Osteocyte (in vitro differentiated cells): ENCODE measurements at regions not wholly inside any gene's neighbourhood (a gene's known extent, or its start where the extent isn't known, plus 50 kb on each side); places are given as distances from the start of the nearest gene placed in this dataset.
A peak's percentile ranks its signal among the peaks of the same experiment; 100 is the strongest.

Experiments
- DNase-seq: peaks from one replicate; pipeline ENCODE4 v3.0.0; 2021; ENCODE audit warnings: mixed read lengths; ENCODE audit not compliant: unreplicated experiment; ENCODE audit errors: extremely low spot score
- H3K27ac Mint-ChIP-seq: one replicate; pipeline ENCODE4 v1.8.0; 2021; ENCODE audit warnings: mild to moderate bottlenecking, mixed read lengths; ENCODE audit not compliant: unreplicated experiment
- H3K27me3 Mint-ChIP-seq: one replicate; pipeline ENCODE4 v1.8.0; 2021; ENCODE audit warnings: mixed read lengths; ENCODE audit not compliant: unreplicated experiment
- H3K36me3 Mint-ChIP-seq: one replicate; pipeline ENCODE4 v1.8.0; 2021; ENCODE audit warnings: mixed read lengths; ENCODE audit not compliant: unreplicated experiment
- H3K4me1 Mint-ChIP-seq: one replicate; pipeline ENCODE4 v1.8.0; 2021; ENCODE audit warnings: mixed read lengths; ENCODE audit not compliant: unreplicated experiment
- H3K4me3 Mint-ChIP-seq: one replicate; pipeline ENCODE4 v1.8.0; 2021; ENCODE audit warnings: mild to moderate bottlenecking, moderate library complexity, mixed read lengths; ENCODE audit not compliant: unreplicated experiment
- H3K9me3 Mint-ChIP-seq: one replicate; pipeline ENCODE4 v1.8.0; 2021; ENCODE audit warnings: mixed read lengths; ENCODE audit not compliant: unreplicated experiment
- TF ChIP-seq, protein P1 (sequence below): fragments of 200-600 bp; sonication (generic); IDR thresholded peaks from 2 replicates; pipeline ENCODE4 v1.5.0; 2021; ENCODE audit warnings: antibody characterized with exemption, mild to moderate bottlenecking, moderate library complexity

DNA sequence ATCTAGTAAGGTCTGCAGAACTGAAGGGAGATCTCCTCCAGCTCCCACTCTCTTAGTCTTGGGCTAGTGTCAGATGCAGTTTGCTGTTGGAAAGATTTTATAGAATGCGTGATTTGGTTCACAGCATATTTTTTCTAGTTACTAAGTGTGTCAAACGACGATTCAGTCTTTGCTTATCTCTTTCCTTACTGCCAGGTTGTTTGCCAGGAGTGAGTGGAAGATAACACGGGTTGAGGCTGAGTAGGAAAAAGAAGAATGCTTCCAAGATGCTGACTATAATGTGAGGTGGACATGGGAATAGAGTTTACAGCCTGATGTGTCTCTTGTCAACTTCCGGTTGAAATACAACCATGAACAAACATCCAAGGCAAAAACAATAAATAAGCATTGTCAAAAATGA is 141.4 kb downstream of the GDAP2 start:
- Mint-ChIP-seq H3K27me3 (peaks cover 7% of the 10 kb centered on the region), H3K9me3 (no peaks in the 10 kb centered on the region), H3K4me3 (no peak overlapping the region), H3K4me1 (no peaks in the 10 kb centered on the region), H3K27ac (no peak overlapping the region), H3K36me3 (no peaks in the 10 kb centered on the region)
- TF ChIP-seq, protein P1, sequence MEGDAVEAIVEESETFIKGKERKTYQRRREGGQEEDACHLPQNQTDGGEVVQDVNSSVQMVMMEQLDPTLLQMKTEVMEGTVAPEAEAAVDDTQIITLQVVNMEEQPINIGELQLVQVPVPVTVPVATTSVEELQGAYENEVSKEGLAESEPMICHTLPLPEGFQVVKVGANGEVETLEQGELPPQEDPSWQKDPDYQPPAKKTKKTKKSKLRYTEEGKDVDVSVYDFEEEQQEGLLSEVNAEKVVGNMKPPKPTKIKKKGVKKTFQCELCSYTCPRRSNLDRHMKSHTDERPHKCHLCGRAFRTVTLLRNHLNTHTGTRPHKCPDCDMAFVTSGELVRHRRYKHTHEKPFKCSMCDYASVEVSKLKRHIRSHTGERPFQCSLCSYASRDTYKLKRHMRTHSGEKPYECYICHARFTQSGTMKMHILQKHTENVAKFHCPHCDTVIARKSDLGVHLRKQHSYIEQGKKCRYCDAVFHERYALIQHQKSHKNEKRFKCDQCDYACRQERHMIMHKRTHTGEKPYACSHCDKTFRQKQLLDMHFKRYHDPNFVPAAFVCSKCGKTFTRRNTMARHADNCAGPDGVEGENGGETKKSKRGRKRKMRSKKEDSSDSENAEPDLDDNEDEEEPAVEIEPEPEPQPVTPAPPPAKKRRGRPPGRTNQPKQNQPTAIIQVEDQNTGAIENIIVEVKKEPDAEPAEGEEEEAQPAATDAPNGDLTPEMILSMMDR, result no peak
- DNase-seq, result no peak

DNA sequence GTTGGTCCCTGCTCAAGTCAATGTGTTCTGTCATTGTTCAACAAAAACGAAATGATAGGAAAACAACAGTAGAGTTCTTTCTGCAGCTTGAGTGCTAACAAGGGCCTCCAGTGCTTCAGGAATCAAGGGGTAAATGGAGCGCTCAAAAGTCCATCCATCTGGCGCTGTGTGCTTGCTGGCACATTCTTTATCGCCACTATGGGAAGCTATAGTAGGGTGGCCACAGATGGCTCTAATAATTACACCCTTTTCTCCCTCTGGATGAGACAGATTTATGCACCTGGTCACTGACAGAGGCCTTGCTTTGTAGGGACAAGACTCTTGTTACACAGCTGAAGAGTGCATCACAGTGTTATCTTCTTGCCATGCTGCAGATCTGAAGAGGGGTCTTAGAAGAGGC is 136.0 kb downstream of the GDAP2 start:
- H3K36me3 Mint-ChIP-seq, result no peaks in the 10 kb centered on the region
- no peak for DNase-seq
- H3K27me3 Mint-ChIP-seq, result no peaks in the 10 kb centered on the region
- H3K9me3 Mint-ChIP-seq, result no peaks in the 10 kb centered on the region
- no peak overlapping the region for H3K27ac Mint-ChIP-seq
- no peak overlapping the region for H3K4me3 Mint-ChIP-seq
- peaks cover 10% of the 10 kb centered on the region for H3K4me1 Mint-ChIP-seq
- TF ChIP-seq, protein P1, result no peak

DNA sequence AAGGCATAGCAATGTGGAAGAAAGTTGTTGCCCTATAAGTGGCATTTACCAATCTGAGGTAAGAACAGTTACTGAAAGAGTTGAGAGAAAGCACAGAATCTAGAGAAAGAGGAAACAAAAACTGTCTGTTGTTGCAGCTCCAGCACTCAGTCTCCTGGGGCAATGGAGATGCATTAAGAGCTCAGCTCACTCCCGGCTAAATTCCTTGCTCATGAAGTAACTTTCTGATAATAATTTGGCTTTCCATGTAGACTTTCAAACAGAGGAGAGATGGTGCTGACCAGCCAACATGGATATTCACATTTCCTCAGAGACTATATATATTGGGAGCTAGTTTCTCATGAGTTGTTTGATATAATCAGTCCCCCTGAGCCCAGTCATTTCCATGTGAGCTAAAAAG is 135.3 kb downstream of the GDAP2 start:
- no peaks in the 10 kb centered on the region for H3K36me3 Mint-ChIP-seq
- TF ChIP-seq, protein P1, result no peak
- peaks cover 10% of the 10 kb centered on the region for H3K4me1 Mint-ChIP-seq
- no peak overlapping the region for H3K4me3 Mint-ChIP-seq
- no peaks in the 10 kb centered on the region for H3K9me3 Mint-ChIP-seq
- peak overlapping the region; percentile 9 for H3K27ac Mint-ChIP-seq
- DNase-seq, result no peak
- no peaks in the 10 kb centered on the region for H3K27me3 Mint-ChIP-seq

DNA sequence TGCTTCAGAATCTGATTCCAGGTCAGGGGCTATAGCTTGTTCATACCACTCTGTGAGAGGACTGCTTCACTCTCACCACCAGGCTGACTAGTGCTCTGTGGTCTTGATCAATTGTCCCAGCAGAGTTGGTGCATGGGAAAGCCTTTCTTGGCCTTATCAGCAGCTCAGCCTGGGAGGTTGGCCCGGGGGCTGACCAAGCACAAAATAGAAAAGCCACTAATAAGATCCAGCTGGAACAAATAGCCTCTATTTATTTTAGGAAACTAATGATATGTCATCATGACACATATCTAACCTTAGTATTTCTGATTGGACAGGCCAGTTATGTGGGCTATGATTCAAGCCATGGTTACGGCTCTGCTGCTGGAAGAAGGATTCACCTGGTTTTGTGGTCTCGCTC is 134.2 kb downstream of the GDAP2 start:
- no peak overlapping the region for H3K4me3 Mint-ChIP-seq
- H3K36me3 Mint-ChIP-seq, result no peaks in the 10 kb centered on the region
- TF ChIP-seq, protein P1, result no peak
- peaks cover 10% of the 10 kb centered on the region for H3K4me1 Mint-ChIP-seq
- DNase-seq, result no peak
- H3K27ac Mint-ChIP-seq, result no peak overlapping the region
- no peaks in the 10 kb centered on the region for H3K9me3 Mint-ChIP-seq
- H3K27me3 Mint-ChIP-seq, result no peaks in the 10 kb centered on the region

DNA sequence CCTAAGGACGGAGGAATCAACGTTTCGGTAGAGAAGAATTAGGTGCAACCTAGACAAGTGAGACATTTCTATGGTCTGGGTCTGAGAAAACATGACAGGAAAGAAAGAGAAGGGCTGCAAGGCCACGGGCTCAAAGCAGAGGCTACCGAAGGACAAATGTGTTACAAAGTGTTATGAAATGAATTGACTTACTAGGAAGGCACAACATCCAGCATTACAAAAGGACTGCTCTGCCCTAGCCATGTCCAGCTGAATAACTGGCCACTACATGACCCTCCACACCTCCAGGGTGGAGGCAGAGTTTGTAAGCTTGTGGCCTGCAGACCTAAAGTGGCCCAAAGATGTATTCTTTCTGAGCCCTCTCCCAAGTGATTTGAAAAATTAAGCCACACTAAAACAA is 133.6 kb downstream of the GDAP2 start:
- no peaks in the 10 kb centered on the region for H3K27me3 Mint-ChIP-seq
- H3K4me3 Mint-ChIP-seq, result no peak overlapping the region
- no peaks in the 10 kb centered on the region for H3K36me3 Mint-ChIP-seq
- no peaks in the 10 kb centered on the region for H3K9me3 Mint-ChIP-seq
- peaks cover 10% of the 10 kb centered on the region for H3K4me1 Mint-ChIP-seq
- TF ChIP-seq, protein P1, result no peak
- no peak overlapping the region for H3K27ac Mint-ChIP-seq
- no peak for DNase-seq
